ENCODE measurements at regions not wholly inside any gene's neighbourhood (a gene's known extent, or its start where the extent isn't known, plus 50 kb on each side); places are given as distances from the start of the nearest gene placed in this dataset.

GRCh38 chr21:20902511-20902910 is 95.7 kb upstream of the NCAM2 start:
- TF ChIP-seq YY1 (IDR thresholded peaks at IDR 0.05; ENCODE audit: insufficient read depth, insufficient read length), result no peak
- TF ChIP-seq ZNF274 (IDR thresholded peaks at IDR 0.05; ENCODE audit: low read depth, low read length), result no peak
- no peak for TF ChIP-seq SUZ12 (IDR thresholded peaks at IDR 0.05; ENCODE audit: extremely low read depth, insufficient read depth, insufficient read length)

All from NT2/D1 (cell line).